AG04449 (cell line): ENCODE measurements at regions not wholly inside any gene's neighbourhood (a gene's known extent, or its start where the extent isn't known, plus 50 kb on each side); places are given as distances from the start of the nearest gene placed in this dataset.
"Not testable (repeated sequence)": the region's sequence is repeated elsewhere in the genome, so short reads cannot be mapped to it uniquely, and the experiment has no call there.

Source experiments
- CTCF ChIA-PET: fragments of 350-600 bp; formaldehyde crosslinking; extraction: SDS; loops from one replicate; lab custom pipeline; 2021; ENCODE audit warnings: antibody characterized with exemption; lab: Yijun Ruan, JAX
- POLR2A ChIA-PET: fragments of 400-600, 350-600 bp; formaldehyde crosslinking; extraction: SDS; loops from one replicate; lab custom pipeline; 2020; ENCODE audit warnings: antibody characterized with exemption, inconsistent platforms; lab: Yijun Ruan, JAX
- DNase-seq: peaks from one replicate; pipeline ENCODE4 v3.0.0-alpha.2; 2010; ENCODE audit warnings: low read depth, low spot score
- H3K4me3 ChIP-seq: 2 replicates; pipeline ENCODE4 v1.5.1; 2011; ENCODE audit warnings: low read depth, mild to moderate bottlenecking, control low read depth, low read length
- TF ChIP-seq, protein P1 (sequence below): IDR thresholded peaks from one replicate; pipeline ENCODE4 v1.5.1; 2011; ENCODE audit warnings: mild to moderate bottlenecking, moderate library complexity, low read length, control low read depth, inconsistent platforms; ENCODE audit not compliant: insufficient read depth; ENCODE audit errors: missing control alignments

DNA sequence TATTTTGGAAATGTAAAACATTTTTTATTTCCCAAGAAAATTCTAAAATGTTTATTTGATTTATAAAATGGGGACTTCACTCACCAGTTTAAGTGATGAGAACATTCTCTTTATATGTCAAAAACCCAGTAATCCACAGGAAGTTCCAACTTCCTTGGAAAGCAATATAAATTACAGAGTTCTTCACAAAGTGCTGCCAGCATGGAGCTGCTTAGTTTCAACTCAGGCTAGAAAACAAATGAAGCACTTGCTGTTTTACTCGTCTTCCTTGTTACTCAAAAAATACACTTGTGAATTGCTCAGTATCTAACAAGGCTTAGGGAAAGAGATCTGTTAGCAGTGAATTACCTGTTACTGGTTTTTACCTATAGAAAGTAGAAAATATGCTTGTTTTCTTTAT is 942.7 kb upstream of the MDGA2 start:
- CTCF ChIA-PET, result no interaction called here
- H3K4me3 ChIP-seq, result no peak overlapping the region
- DNase-seq, result no peak
- TF ChIP-seq, protein P1, sequence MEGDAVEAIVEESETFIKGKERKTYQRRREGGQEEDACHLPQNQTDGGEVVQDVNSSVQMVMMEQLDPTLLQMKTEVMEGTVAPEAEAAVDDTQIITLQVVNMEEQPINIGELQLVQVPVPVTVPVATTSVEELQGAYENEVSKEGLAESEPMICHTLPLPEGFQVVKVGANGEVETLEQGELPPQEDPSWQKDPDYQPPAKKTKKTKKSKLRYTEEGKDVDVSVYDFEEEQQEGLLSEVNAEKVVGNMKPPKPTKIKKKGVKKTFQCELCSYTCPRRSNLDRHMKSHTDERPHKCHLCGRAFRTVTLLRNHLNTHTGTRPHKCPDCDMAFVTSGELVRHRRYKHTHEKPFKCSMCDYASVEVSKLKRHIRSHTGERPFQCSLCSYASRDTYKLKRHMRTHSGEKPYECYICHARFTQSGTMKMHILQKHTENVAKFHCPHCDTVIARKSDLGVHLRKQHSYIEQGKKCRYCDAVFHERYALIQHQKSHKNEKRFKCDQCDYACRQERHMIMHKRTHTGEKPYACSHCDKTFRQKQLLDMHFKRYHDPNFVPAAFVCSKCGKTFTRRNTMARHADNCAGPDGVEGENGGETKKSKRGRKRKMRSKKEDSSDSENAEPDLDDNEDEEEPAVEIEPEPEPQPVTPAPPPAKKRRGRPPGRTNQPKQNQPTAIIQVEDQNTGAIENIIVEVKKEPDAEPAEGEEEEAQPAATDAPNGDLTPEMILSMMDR, result no peak
- POLR2A ChIA-PET, result no interaction called here

DNA sequence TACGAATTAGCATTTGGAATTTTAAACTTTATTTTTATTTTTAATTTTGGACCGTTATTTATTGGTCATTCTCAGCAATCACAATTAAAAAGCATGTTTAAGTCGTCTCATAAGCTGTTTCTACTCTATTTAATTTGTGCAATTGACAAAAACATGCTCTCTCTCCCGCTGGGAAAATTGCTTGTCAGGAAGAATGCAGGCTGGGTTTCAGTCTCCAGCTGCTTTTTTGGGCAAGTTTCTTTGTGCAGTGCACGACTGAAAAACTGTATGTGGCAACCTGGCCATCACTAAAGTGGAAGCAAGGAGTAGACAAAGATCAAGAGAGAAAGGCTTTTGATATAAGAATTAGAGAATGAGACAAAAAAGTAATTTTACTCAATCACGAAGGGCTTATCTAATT is 941.5 kb upstream of the MDGA2 start:
- no peak overlapping the region for H3K4me3 ChIP-seq
- TF ChIP-seq, protein P1, result no peak
- DNase-seq, result no peak
- ChIA-PET CTCF (no interaction called here), POLR2A (no interaction called here)

DNA sequence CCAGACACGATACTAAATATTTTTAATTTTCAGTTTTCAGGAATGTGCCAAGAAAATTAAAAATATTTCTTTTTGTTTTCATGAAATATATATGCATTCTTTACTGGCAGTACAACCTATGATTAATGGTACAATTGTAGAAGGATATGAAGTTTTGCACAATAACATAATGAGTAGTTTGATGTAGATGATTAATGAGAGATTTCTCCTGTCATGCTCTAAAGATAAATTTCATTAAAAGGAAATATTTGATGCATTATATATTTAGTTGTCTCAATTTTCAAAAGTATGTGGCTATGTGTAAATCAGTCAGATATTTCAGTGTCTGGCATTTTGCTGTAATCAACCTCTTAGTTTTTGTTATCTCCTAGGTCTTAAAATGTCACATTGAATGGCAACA is 940.2 kb upstream of the MDGA2 start:
- TF ChIP-seq, protein P1, result no peak
- no peak for DNase-seq
- H3K4me3 ChIP-seq, result no peak overlapping the region
- ChIA-PET POLR2A (no interaction called here), CTCF (no interaction called here)

DNA sequence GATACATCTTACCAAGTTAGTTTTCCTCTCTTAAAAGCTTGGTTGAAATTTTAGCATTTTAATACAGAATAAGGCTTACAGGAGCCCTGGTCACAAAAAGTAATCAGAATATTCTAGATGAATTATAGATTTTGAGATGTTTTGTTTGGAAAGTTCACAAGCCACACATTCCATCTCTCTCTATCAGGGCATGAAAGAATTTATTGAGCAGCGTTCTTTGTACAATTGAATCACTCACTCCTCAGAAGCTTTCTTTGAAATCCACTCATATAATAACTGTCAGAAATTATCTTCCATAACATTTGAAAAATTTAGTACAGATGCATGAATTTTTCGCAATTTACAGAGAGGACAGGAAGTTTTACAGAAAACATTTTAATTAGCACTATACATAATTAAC is 938.6 kb upstream of the MDGA2 start:
- TF ChIP-seq, protein P1, result no peak
- no peak overlapping the region for H3K4me3 ChIP-seq
- ChIA-PET POLR2A (no interaction called here), CTCF (no interaction called here)
- no peak for DNase-seq

DNA sequence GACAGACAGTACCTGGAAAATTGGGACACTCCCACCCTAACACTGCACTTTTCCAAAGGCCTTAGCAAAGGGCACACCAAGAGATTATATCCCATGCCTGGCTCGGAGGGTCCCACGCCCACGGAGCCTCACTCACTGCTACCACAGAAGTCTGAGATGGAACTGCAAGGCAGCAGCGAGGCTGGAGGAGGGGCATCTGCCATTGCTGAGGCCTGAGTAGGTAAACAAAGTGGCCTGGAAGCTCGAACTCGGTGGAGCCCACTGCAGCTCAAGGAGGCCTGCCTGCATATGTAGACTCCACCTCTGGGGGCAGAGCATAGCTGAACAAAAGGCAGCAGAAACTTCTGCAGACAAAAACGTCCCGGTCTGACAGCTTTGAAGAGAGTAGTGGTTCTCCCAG is 931.6 kb upstream of the MDGA2 start:
- CTCF ChIA-PET, POLR2A ChIA-PET, H3K4me3 ChIP-seq, DNase-seq: not testable (repeated sequence)

DNA sequence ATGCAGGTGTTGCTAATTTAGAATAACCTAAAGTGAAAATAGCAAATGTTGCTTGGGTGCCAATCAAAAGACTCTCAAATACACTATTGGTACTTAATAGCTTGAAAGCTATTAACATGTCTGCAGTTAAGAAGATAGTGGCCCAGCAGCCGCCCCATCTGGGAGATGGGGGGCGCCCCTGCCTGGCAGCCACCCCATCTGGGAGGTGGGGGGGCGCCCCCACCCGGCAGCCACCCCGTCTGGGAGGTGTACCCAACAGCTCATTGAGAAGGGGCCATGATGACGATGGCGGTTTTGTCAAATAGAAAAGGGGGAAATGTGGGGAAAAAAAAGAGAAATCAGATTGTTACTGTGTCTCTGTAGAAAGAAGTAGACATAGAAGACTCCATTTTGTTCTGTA is 923.1 kb upstream of the MDGA2 start:
- H3K4me3 ChIP-seq, result no peak overlapping the region
- ChIA-PET CTCF (no interaction called here), POLR2A (no interaction called here)
- TF ChIP-seq, protein P1, result no peak
- no peak for DNase-seq

DNA sequence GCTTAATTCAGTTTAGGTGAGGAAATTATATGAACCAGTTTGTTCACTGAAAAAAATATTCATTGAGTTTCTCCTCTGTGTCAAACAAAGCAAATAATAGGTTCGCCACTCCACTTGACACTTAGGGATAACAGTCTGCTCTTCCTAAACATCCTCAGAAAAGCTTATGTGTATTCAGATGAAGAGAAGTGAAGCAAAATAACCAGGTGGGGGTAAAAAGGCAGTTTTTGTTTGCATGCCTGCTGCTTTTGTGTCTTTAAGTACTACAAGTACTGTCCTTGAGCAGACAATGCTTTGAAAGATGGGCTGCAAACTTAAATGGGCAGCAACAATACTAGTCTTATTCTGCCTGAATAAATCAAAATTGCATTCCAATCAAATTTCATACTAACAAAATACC is 910.7 kb upstream of the MDGA2 start:
- CTCF ChIA-PET, result no interaction called here
- DNase-seq, result no peak
- TF ChIP-seq, protein P1, result no peak
- H3K4me3 ChIP-seq, result no peak overlapping the region
- POLR2A ChIA-PET, result no interaction called here
